Effector memory CD8-positive, alpha-beta T cell (primary cell): ENCODE measurements at regions not wholly inside any gene's neighbourhood (a gene's known extent, or its start where the extent isn't known, plus 50 kb on each side); places are given as distances from the start of the nearest gene placed in this dataset.
"Not testable (repeated sequence)": the region's sequence is repeated elsewhere in the genome, so short reads cannot be mapped to it uniquely, and the experiment has no call there.

Experiments
- ATAC-seq: fragments of 150-1000 bp; cut with Tn5 transposase; replicated peaks from 2 replicates; pipeline ENCODE4 v1.10.0; 2021; ENCODE audit warnings: mild to moderate bottlenecking, moderate library complexity
- DNase-seq, 3 experiments: peaks; one replicate each; pipeline ENCODE4 v3.0.0; 2021
- H3K27ac Mint-ChIP-seq, 2 donors: one replicate each; pipeline ENCODE4 v1.8.0; 2022; ENCODE audit warnings: mild to moderate bottlenecking in 2 of 2, mixed read lengths in 2 of 2, moderate library complexity in 2 of 2
- H3K27me3 Mint-ChIP-seq, 2 donors: one replicate each; pipeline ENCODE4 v1.8.0; 2022; ENCODE audit warnings: mixed read lengths in 2 of 2
- H3K36me3 Mint-ChIP-seq: one replicate; pipeline ENCODE4 v1.8.0; 2022; ENCODE audit warnings: mild to moderate bottlenecking, moderate library complexity, mixed read lengths; ENCODE audit not compliant: insufficient read depth
- H3K4me1 Mint-ChIP-seq, 2 donors: one replicate each; pipeline ENCODE4 v1.8.0; 2022; ENCODE audit warnings: low read depth in 2 of 2, mixed read lengths in 2 of 2
- H3K4me3 Mint-ChIP-seq, 2 donors: one replicate each; pipeline ENCODE4 v1.8.0; 2022; ENCODE audit warnings: mild to moderate bottlenecking in 2 of 2, mixed read lengths in 2 of 2, moderate library complexity in 2 of 2
- H3K9me3 Mint-ChIP-seq, 2 donors: one replicate each; pipeline ENCODE4 v1.8.0; 2022; ENCODE audit warnings: mixed read lengths in 2 of 2

- no peaks in the 10 kb centered on the region for H3K4me1 Mint-ChIP-seq
- peaks cover 0 to 6% of the 10 kb centered on the region in 2 donors for H3K9me3 Mint-ChIP-seq
- ATAC-seq, result no peak
- peaks cover 5 to 11% of the 10 kb centered on the region in 2 donors for H3K27me3 Mint-ChIP-seq
- no peak overlapping the region for H3K27ac Mint-ChIP-seq
- DNase-seq, result no peak
- no peaks in the 10 kb centered on the region for H3K36me3 Mint-ChIP-seq
- no peak overlapping the region for H3K4me3 Mint-ChIP-seq
Measured at GRCh38 chr18:9048808-9049494, 53.5 kb upstream of the NDUFV2 start.

GRCh38 chr18:9049495-9049809 lies 53.0 kb upstream of the NDUFV2 start:
- DNase-seq, result no peak
- ATAC-seq, result no peak
- Mint-ChIP-seq H3K27ac (no peak overlapping the region), H3K9me3 (peaks cover 0 to 6% of the 10 kb centered on the region in 2 donors), H3K27me3 (peaks cover under 1 to 7% of the 10 kb centered on the region in 2 donors), H3K4me1 (no peaks in the 10 kb centered on the region), H3K4me3 (no peak overlapping the region), H3K36me3 (no peaks in the 10 kb centered on the region)

DNA sequence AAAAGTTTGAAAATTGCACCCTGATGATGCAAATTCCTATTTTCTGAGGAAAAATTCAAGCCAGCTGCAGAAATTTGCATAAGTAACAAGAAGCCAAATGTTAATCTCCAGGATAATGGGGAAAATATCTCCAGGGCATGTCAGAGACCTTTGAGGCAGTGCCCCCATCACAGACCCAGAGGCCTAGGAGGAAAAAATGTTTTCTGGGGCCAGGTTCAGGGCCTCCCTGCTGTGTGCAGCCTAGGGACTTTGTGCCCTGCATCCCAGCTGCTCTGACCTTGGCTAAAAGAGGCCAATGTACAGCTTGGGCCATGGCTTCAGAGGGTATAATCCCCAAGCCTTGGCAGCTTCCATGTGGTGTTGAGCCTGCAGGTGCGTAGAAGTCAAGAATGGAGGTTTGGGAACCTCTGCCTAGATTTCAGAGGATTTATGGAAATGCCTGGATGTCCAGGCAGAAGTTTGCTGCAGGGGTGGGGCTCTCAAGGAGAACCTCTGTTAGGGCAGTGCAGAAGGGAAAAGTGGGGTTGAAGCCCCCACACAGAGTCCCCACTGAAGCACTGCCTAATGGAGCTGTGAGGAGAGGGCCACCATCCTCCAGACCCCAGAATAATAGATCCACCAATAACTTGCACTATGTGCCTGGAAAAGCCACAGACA lies 51.7 kb upstream of the NDUFV2 start:
- not testable (repeated sequence) for H3K4me3 Mint-ChIP-seq, H3K4me1 Mint-ChIP-seq, DNase-seq, H3K27ac Mint-ChIP-seq, H3K27me3 Mint-ChIP-seq, H3K36me3 Mint-ChIP-seq, ATAC-seq, H3K9me3 Mint-ChIP-seq
